ACC112 (cell line): ENCODE measurements at regions not wholly inside any gene's neighbourhood (a gene's known extent, or its start where the extent isn't known, plus 50 kb on each side); places are given as distances from the start of the nearest gene placed in this dataset.

Experiments
- H2AFZ ChIP-seq: fragments of 200-600 bp; sonication (generic); one replicate; pipeline ENCODE4 v1.6.0; 2017; ENCODE audit warnings: antibody characterized with exemption, low read length; ENCODE audit not compliant: unreplicated experiment
- H3K27ac ChIP-seq: fragments of 200-600 bp; sonication (generic); 2 replicates; pipeline ENCODE4 v1.5.1; 2014; ENCODE audit warnings: low read depth, mild to moderate bottlenecking, antibody characterized with exemption, low read length, moderate library complexity
- H3K27me3 ChIP-seq: fragments of 200-600 bp; sonication (generic); 2 replicates; pipeline ENCODE4 v1.6.1; 2014; ENCODE audit warnings: mild to moderate bottlenecking, antibody characterized with exemption, low read length, moderate library complexity, mixed read lengths; ENCODE audit not compliant: insufficient read depth
- H3K36me3 ChIP-seq: fragments of 200-600 bp; sonication (generic); 2 replicates; pipeline ENCODE4 v1.6.1; 2016; ENCODE audit warnings: mild to moderate bottlenecking, antibody characterized with exemption, low read length, moderate library complexity, mixed read lengths; ENCODE audit not compliant: insufficient read depth
- H3K4me1 ChIP-seq: fragments of 200-600 bp; sonication (generic); one replicate; pipeline ENCODE4 v1.6.1; 2016; ENCODE audit warnings: low read length, mixed read lengths; ENCODE audit not compliant: insufficient read depth, unreplicated experiment, control insufficient read depth
- H3K4me3 ChIP-seq: fragments of 200-600 bp; sonication (generic); 2 replicates; pipeline ENCODE4 v1.5.1; 2014; ENCODE audit warnings: mild to moderate bottlenecking, low read depth, low read length
- H3K79me2 ChIP-seq: fragments of 200-600 bp; sonication (generic); one replicate; pipeline ENCODE4 v1.6.0; 2016; ENCODE audit warnings: low read length; ENCODE audit not compliant: control insufficient read depth, unreplicated experiment, insufficient read depth

DNA sequence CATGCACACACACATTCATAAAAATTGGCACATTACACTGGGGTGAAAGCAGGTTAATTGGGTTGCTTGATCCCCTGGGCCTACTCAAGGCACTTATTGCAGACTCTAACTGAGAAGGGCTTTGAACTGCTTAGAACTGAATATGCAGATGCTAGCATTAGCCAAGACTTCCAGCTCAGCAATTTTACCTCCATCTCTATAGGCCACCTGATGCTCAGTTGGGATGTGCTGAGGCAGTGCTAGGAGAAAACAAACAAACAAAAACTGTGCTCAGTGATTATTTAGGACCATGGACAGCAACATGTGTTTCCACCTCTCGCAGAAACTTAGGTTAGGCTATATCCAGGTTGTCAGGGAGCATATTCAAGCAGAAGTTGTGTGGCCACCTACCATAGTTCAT lies 124.8 kb upstream of the WSCD2 start:
- Histone ChIP-seq H3K36me3 (no peaks in the 10 kb centered on the region), H3K4me3 (no peak overlapping the region), H3K27me3 (no peaks in the 10 kb centered on the region), H2AFZ (no peak overlapping the region), H3K27ac (no peak overlapping the region), H3K4me1 (no peaks in the 10 kb centered on the region), H3K79me2 (no peaks in the 10 kb centered on the region)

DNA sequence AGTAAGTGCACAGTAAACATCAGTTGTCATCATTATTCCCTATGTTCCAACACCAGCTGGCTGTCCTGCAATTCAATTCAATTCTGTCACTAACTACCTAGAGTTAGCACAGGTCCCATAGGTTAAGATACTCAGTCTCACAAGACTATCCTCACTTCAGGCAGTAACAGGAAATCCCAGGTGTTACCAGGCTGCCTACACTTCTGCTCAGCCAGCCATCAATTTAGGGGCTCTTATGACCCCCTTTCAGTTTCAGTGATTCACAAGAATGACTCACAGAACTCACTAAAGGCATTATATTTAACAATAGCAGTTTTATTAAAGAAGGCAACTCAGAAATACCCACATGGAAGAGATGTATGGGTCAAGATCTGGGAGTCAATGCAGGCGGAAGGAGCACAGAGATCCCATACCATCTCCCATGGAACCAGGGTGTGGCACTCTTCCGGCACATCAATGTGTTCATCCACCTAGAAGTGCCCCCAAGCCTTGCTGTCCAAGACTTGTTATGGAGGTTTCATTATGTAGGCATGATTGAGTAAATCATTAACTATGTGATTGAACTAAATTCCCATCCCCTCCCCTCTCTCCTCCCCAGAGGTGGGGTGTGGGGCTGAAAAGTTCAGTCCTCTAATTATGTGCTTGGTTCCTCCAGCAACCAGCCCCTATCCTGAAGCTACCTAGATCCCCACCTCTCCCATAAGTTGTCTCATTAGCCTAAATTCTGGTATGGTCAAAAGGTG lies 120.8 kb upstream of the WSCD2 start:
- H3K79me2 ChIP-seq: no peaks in the 10 kb centered on the region
- H3K4me3 ChIP-seq: no peak overlapping the region

GRCh38 chr12:108009442-108010070 lies 119.5 kb upstream of the WSCD2 start:
- H3K36me3 ChIP-seq: no peaks in the 10 kb centered on the region
- H3K79me2 ChIP-seq: no peaks in the 10 kb centered on the region
- no peak overlapping the region for H3K4me3 ChIP-seq
- no peak overlapping the region for H2AFZ ChIP-seq
- no peaks in the 10 kb centered on the region for H3K4me1 ChIP-seq
- no peaks in the 10 kb centered on the region for H3K27me3 ChIP-seq
- no peak overlapping the region for H3K27ac ChIP-seq

More for the DNA sequence above, 120.8 kb upstream of the WSCD2 start:
- Histone ChIP-seq H3K27me3 (no peaks in the 10 kb centered on the region), H2AFZ (no peak overlapping the region), H3K27ac (no peak overlapping the region), H3K36me3 (no peaks in the 10 kb centered on the region), H3K4me1 (no peaks in the 10 kb centered on the region)

- no peak overlapping the region for H2AFZ ChIP-seq
- H3K79me2 ChIP-seq: no peaks in the 10 kb centered on the region
- no peak overlapping the region for H3K27ac ChIP-seq
- no peaks in the 10 kb centered on the region for H3K36me3 ChIP-seq
- H3K27me3 ChIP-seq: no peaks in the 10 kb centered on the region
- no peaks in the 10 kb centered on the region for H3K4me1 ChIP-seq
- no peak overlapping the region for H3K4me3 ChIP-seq
Observed at GRCh38 chr12:108016022-108016564, 113.0 kb upstream of the WSCD2 start.

GRCh38 chr12:108017472-108018057 lies 111.5 kb upstream of the WSCD2 start:
- no peaks in the 10 kb centered on the region for H3K27me3 ChIP-seq
- no peaks in the 10 kb centered on the region for H3K79me2 ChIP-seq
- no peaks in the 10 kb centered on the region for H3K36me3 ChIP-seq
- no peak overlapping the region for H3K27ac ChIP-seq
- H2AFZ ChIP-seq: no peak overlapping the region
- no peak overlapping the region for H3K4me3 ChIP-seq
- no peaks in the 10 kb centered on the region for H3K4me1 ChIP-seq

- Histone ChIP-seq H3K36me3 (no peaks in the 10 kb centered on the region), H3K27me3 (no peaks in the 10 kb centered on the region), H2AFZ (no peak overlapping the region), H3K4me3 (no peak overlapping the region), H3K79me2 (no peaks in the 10 kb centered on the region), H3K27ac (no peak overlapping the region), H3K4me1 (no peaks in the 10 kb centered on the region)
Observed at GRCh38 chr12:108019862-108020261, 109.2 kb upstream of the WSCD2 start.

- Histone ChIP-seq H3K4me3 (no peak overlapping the region), H3K79me2 (no peaks in the 10 kb centered on the region), H2AFZ (no peak overlapping the region), H3K36me3 (no peaks in the 10 kb centered on the region), H3K4me1 (no peaks in the 10 kb centered on the region), H3K27ac (no peak overlapping the region), H3K27me3 (no peaks in the 10 kb centered on the region)
Observed at GRCh38 chr12:108021141-108021540, 107.9 kb upstream of the WSCD2 start.

DNA sequence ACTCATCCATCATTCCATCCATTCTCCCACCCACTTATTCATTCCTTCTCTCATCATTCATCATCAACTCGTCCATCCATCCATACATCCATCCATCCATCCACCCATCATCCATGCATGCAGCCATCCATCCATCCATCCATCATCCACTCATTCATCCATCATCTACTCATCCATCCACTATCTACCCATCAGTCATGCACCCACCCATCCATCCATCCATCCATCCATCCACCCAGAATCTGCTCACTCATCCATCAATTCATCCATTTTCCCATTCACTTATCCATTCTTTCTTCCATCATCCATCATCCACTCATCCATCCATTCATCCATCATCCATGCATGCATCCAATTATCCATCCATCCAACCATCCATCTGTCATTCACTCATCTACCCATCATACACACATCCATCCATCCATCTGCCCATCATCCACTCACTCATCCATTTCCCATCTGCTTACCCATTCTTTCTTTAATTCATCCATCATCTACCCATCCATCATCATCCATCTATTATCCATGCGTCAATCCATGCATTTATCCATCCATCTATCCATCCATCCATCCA lies 107.1 kb upstream of the WSCD2 start:
- Histone ChIP-seq H3K27me3 (no peaks in the 10 kb centered on the region), H3K27ac (no peak overlapping the region), H3K79me2 (no peaks in the 10 kb centered on the region), H3K4me1 (no peaks in the 10 kb centered on the region), H3K4me3 (no peak overlapping the region), H3K36me3 (no peaks in the 10 kb centered on the region), H2AFZ (no peak overlapping the region)

GRCh38 chr12:108029051-108029835 lies 99.8 kb upstream of the WSCD2 start:
- no peak overlapping the region for H3K27ac ChIP-seq
- no peaks in the 10 kb centered on the region for H3K36me3 ChIP-seq
- H3K79me2 ChIP-seq: no peaks in the 10 kb centered on the region
- no peak overlapping the region for H2AFZ ChIP-seq
- H3K4me1 ChIP-seq: no peaks in the 10 kb centered on the region
- H3K4me3 ChIP-seq: no peak overlapping the region
- H3K27me3 ChIP-seq: no peaks in the 10 kb centered on the region

DNA sequence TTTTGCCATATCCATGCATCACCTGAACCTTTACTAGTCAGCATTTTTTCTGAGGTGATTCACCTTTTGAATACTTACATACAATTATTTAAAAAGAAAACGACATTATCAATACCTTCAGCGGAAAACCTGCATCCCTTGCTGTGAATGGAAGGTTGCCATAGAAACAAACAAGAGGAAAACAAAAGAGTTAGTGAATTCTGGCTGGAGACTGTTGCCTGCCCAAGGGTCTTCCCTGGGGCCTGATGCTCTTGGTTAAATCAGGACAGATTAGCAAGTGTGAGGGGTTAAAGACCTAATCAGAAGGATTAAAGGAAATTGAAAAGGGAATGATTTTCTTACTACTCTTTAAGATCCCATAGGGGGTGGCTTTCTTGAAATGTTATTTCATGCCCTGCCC lies 96.0 kb upstream of the WSCD2 start:
- Histone ChIP-seq H2AFZ (no peak overlapping the region), H3K4me1 (no peaks in the 10 kb centered on the region), H3K27me3 (no peaks in the 10 kb centered on the region), H3K4me3 (no peak overlapping the region), H3K27ac (no peak overlapping the region), H3K36me3 (no peaks in the 10 kb centered on the region), H3K79me2 (no peaks in the 10 kb centered on the region)
